ENCODE measurements at regions not wholly inside any gene's neighbourhood (a gene's known extent, or its start where the extent isn't known, plus 50 kb on each side); places are given as distances from the start of the nearest gene placed in this dataset.
"Not testable (repeated sequence)": the region's sequence is repeated elsewhere in the genome, so short reads cannot be mapped to it uniquely, and the experiment has no call there.

DNA sequence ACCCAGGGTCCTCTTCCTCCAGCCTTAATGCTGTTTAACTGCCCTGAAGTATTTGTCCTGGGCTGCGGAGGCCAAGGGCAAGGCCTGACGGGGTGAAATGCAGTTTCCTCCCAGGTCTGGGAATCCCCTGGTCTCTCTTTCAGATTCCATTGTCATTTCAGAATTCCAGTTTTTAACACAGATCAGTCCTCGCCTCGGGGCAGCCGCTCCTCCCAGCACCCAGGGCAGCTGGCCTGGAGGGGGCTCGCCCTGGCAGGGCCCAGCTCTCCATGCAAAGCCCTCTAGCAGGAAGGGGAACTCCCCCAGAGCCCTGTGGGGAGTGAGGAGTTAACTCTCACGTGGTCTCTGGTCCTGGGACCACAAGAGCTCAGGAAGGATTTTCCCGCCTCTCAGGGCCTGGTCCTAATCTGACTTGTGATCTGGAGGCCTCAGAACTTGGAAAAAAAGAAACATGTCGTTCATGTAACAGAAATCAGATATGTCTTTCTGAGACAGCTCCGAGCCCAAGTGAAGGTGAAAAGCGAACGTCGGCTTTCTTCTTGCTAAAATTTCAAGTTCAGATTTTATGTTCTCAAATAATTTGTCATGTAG, 265.6 kb upstream of the SFSWAP start:
- H3K9me3 ChIP-seq (ENCODE audit: insufficient read depth, low read depth, low read length): no peaks in the 10 kb centered on the region
- H3K27me3 ChIP-seq (ENCODE audit: insufficient read depth, low read length): no peaks in the 10 kb centered on the region
- no peak overlapping the region for H3K4me3 ChIP-seq (ENCODE audit: low read length)
- no peak overlapping the region for H3K27ac ChIP-seq (ENCODE audit: low read length)
- no peaks in the 10 kb centered on the region for H3K4me1 ChIP-seq (ENCODE audit: insufficient read depth, low read length)
- no peaks in the 10 kb centered on the region for H3K36me3 ChIP-seq (ENCODE audit: insufficient read depth, low read depth, low read length)
- no peak overlapping the region for H3K9ac ChIP-seq (ENCODE audit: low read depth, low read length)

DNA sequence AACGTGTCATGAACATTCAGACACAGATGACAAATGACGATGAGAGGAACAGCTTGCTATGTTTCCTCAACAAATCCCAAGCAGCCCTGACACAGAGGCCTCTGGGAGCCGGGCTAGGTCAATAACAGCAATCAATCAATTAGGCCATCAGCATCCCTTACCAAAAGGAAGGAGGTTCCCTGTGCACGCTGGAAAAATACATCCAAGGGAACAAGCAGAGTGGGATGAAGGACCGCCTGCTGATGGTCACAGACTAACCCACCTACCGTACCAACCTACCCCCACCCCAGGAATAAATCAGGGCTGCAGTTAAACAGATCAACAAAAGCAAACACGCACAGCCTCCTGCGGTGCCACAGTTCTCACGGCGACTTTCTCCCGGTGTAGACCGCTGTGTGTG, 265.1 kb upstream of the SFSWAP start:
- Histone ChIP-seq H3K4me1 (ENCODE audit: insufficient read depth, low read length) (no peaks in the 10 kb centered on the region), H3K27ac (ENCODE audit: low read length) (no peak overlapping the region), H3K9ac (ENCODE audit: low read depth, low read length) (no peak overlapping the region), H3K4me3 (ENCODE audit: low read length) (no peak overlapping the region), H3K9me3 (ENCODE audit: insufficient read depth, low read depth, low read length) (no peaks in the 10 kb centered on the region), H3K36me3 (ENCODE audit: insufficient read depth, low read depth, low read length) (no peaks in the 10 kb centered on the region), H3K27me3 (ENCODE audit: insufficient read depth, low read length) (no peaks in the 10 kb centered on the region)

DNA sequence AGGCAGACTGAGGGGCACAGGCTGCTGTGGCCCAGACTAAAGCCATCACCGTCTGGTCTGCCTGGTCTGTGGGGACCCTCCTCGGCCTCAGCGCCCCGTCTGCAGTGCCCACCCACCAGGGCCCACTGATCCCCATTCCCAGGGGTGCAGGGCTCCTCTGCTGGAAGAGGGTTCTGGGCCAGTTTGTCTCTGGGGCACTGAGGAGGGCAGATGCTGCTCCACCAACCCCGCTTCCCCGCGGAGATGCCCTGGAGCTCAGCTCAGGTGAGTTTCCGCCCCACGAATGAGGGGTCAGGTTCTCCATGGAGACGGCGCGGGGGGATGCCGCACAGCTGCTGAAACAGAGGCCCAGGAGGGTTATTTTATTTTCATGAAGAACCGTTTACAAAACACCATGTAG, 263.3 kb upstream of the SFSWAP start:
- not testable (repeated sequence) for H3K4me1 ChIP-seq (ENCODE audit: insufficient read depth, low read length)

DNA sequence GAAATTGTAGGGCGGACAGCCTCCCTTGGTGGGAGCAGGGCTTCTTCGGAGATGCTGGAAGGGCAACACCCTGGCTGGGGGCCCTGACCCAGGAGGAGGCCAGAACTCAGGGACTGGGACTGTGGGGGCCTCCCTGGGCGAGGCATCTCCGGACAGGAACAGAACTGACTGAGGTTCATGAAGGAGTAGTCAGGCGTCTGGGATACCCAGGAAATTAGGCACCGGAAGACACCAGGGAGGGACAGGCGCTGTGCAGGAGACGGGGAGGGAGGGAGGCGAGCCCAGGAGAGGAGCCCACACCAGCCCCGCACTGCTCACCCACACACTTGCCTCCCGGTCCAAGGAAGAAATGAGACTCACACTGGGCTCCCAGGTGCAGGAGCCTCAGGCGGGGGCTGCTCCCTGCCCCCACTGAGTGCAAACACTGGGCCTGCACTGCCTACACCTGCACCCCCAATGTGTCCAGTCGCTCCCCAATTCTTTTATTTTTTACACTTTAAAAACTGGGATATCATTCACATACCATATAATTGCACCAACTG, 262.6 kb upstream of the SFSWAP start:
- H3K36me3 ChIP-seq (ENCODE audit: insufficient read depth, low read depth, low read length): no peaks in the 10 kb centered on the region
- H3K4me3 ChIP-seq (ENCODE audit: low read length): no peak overlapping the region
- no peaks in the 10 kb centered on the region; the same call in 1 of the 2 replicates for H3K4me1 ChIP-seq (ENCODE audit: insufficient read depth, low read length)
- H3K9me3 ChIP-seq (ENCODE audit: insufficient read depth, low read depth, low read length): no peaks in the 10 kb centered on the region
- no peaks in the 10 kb centered on the region for H3K27me3 ChIP-seq (ENCODE audit: insufficient read depth, low read length)
- H3K27ac ChIP-seq (ENCODE audit: low read length): no peak overlapping the region
- H3K9ac ChIP-seq (ENCODE audit: low read depth, low read length): no peak overlapping the region

More for the DNA sequence above, 263.3 kb upstream of the SFSWAP start:
- not testable (repeated sequence) for H3K9ac ChIP-seq (ENCODE audit: low read depth, low read length); H3K27me3 ChIP-seq (ENCODE audit: insufficient read depth, low read length); H3K4me3 ChIP-seq (ENCODE audit: low read length); H3K36me3 ChIP-seq (ENCODE audit: insufficient read depth, low read depth, low read length); H3K27ac ChIP-seq (ENCODE audit: low read length); H3K9me3 ChIP-seq (ENCODE audit: insufficient read depth, low read depth, low read length)

DNA sequence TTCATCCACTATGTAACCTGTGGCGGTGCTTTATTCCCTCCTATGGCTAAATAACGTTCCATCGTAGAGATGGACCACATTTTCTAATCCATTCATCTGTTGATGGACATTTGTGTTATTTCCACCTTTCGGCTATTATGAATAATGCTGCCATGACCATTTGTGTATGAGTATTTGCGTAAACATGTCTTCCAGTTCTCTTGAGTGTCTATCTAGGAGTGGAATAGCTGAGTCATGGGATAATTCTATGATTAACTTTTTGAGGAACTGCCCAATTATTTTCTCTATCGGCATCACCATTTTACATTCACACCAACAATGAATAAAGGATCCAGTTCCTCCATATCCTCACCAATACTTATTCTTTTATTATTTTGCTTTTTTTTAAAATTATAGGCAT, 261.9 kb upstream of the SFSWAP start:
- no peaks in the 10 kb centered on the region for H3K9me3 ChIP-seq (ENCODE audit: insufficient read depth, low read depth, low read length)
- H3K27ac ChIP-seq (ENCODE audit: low read length): no peak overlapping the region
- no peaks in the 10 kb centered on the region for H3K36me3 ChIP-seq (ENCODE audit: insufficient read depth, low read depth, low read length)
- H3K27me3 ChIP-seq (ENCODE audit: insufficient read depth, low read length): no peaks in the 10 kb centered on the region
- no peaks in the 10 kb centered on the region; the same call in 1 of the 2 replicates for H3K4me1 ChIP-seq (ENCODE audit: insufficient read depth, low read length)
- H3K9ac ChIP-seq (ENCODE audit: low read depth, low read length): no peak overlapping the region
- no peak overlapping the region for H3K4me3 ChIP-seq (ENCODE audit: low read length)

DNA sequence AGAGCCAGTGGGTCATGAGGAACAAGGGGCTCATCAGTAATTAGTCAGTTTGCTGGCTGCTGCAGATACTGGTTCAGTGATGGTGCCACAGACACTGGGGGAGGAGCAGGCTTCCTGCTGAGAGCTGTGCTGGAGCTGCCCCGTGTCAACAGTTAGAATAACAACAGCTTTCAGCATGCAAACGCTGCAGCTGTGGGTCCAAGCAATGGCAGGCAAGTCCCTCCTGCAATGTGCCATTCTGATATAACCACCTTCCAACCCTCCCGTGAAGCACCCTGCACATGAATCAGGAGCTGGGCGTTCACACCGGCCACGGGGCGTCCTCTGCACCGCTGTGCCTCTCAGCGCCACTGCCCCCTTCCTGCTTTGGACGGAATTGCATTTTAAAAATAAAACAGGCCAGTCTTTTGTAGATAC, 258.4 kb upstream of the SFSWAP start:
- no peak overlapping the region for H3K27ac ChIP-seq (ENCODE audit: low read length)
- H3K4me1 ChIP-seq (ENCODE audit: insufficient read depth, low read length): no peaks in the 10 kb centered on the region; the same call in 1 of the 2 replicates
- H3K9me3 ChIP-seq (ENCODE audit: insufficient read depth, low read depth, low read length): no peaks in the 10 kb centered on the region
- no peak overlapping the region for H3K9ac ChIP-seq (ENCODE audit: low read depth, low read length)
- no peaks in the 10 kb centered on the region for H3K36me3 ChIP-seq (ENCODE audit: insufficient read depth, low read depth, low read length)
- H3K27me3 ChIP-seq (ENCODE audit: insufficient read depth, low read length): no peaks in the 10 kb centered on the region
- peak overlapping the region; percentile 31; the same call in 1 of the 2 replicates for H3K4me3 ChIP-seq (ENCODE audit: low read length)

DNA sequence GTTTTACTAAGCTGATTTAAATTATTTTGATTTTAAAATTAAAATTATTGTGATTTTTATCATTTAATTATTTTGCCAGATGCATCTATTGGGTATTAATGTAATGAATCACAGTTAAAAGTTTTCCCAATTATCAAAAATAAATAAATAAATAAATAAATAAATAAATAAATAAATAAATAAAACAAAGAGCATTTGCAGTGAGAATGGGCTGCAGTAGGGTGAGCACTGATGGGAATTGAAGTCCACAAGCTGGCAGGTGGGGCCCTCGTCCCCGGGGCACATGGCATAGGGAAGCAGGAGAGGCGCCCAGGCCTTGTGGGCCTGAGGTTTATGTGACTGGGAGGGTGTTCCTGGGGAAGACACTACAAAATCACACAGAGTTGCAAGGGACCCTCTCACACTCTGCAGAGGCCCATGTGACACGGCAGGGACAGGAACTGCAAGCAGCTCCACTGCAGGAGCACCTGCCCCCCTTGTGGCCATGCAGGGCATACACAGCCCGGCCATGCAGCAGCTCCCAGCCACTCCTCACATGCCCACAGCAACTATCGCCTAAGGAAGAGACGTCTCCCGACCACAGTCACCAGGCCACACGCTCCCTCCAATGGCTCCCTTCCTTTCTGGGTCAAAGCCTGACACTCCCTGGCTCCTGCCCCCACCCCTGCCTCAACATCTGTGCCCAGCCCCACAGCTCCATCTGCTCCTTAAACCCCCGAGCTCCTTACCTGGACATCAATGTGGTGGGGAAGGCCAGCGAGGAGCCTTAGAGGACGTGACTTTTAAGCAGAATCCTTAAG, 256.3 kb upstream of the SFSWAP start:
- Histone ChIP-seq H3K9ac (ENCODE audit: low read depth, low read length) (no peak overlapping the region), H3K27me3 (ENCODE audit: insufficient read depth, low read length) (no peaks in the 10 kb centered on the region), H3K4me3 (ENCODE audit: low read length) (no peak overlapping the region), H3K4me1 (ENCODE audit: insufficient read depth, low read length) (no peaks in the 10 kb centered on the region; the same call in 1 of the 2 replicates), H3K9me3 (ENCODE audit: insufficient read depth, low read depth, low read length) (no peaks in the 10 kb centered on the region), H3K36me3 (ENCODE audit: insufficient read depth, low read depth, low read length) (no peaks in the 10 kb centered on the region), H3K27ac (ENCODE audit: low read length) (no peak overlapping the region)

DNA sequence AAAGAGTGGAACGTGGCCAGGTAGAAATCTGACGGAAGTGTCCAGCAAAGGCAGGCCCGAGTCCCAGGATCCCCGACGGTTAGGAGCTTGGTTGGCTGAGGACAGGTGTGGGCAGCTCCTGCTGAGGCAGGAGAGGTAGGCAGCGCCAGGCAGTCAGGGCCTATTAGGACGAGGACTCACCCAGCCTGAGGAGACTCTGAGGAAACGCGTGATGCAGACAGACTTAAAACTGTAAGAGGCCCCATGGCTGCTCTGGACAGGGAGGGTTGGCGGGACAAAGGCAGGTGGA, 255.7 kb upstream of the SFSWAP start:
- Histone ChIP-seq H3K27ac (ENCODE audit: low read length) (no peak overlapping the region), H3K4me1 (ENCODE audit: insufficient read depth, low read length) (no peaks in the 10 kb centered on the region; the same call in 1 of the 2 replicates), H3K36me3 (ENCODE audit: insufficient read depth, low read depth, low read length) (no peaks in the 10 kb centered on the region), H3K9me3 (ENCODE audit: insufficient read depth, low read depth, low read length) (no peaks in the 10 kb centered on the region), H3K9ac (ENCODE audit: low read depth, low read length) (no peak overlapping the region), H3K4me3 (ENCODE audit: low read length) (no peak overlapping the region), H3K27me3 (ENCODE audit: insufficient read depth, low read length) (no peaks in the 10 kb centered on the region)

DNA sequence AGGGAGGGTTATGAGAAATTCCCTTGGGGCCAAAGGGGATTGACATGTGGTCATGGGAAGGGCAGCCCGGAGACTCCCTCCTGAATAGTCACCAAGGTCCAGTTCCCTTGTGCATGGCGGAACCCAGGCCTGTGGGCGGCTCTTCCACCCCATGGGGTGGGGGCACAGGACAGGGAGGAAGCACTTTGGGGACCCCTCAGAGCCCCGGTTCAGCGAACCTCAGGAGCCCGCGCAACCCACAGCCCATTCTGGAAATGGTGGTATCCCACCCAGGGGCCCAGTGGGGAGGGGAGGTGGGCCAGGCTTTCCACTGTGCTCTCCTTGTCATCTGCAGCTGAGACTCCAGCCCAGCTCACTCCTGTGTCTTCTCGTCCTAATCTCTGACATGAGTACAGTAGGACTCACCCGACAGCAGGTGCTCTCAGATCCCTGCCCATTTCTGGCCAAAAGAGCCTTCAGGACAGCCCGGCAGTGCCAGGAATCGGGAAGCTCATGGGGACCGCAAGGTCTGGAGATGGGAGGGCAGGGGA, 255.2 kb upstream of the SFSWAP start:
- no peak overlapping the region for H3K9ac ChIP-seq (ENCODE audit: low read depth, low read length)
- no peaks in the 10 kb centered on the region for H3K27me3 ChIP-seq (ENCODE audit: insufficient read depth, low read length)
- no peaks in the 10 kb centered on the region for H3K36me3 ChIP-seq (ENCODE audit: insufficient read depth, low read depth, low read length)
- no peaks in the 10 kb centered on the region; the same call in 1 of the 2 replicates for H3K4me1 ChIP-seq (ENCODE audit: insufficient read depth, low read length)
- H3K4me3 ChIP-seq (ENCODE audit: low read length): no peak overlapping the region
- no peak overlapping the region for H3K27ac ChIP-seq (ENCODE audit: low read length)
- no peaks in the 10 kb centered on the region for H3K9me3 ChIP-seq (ENCODE audit: insufficient read depth, low read depth, low read length)

DNA sequence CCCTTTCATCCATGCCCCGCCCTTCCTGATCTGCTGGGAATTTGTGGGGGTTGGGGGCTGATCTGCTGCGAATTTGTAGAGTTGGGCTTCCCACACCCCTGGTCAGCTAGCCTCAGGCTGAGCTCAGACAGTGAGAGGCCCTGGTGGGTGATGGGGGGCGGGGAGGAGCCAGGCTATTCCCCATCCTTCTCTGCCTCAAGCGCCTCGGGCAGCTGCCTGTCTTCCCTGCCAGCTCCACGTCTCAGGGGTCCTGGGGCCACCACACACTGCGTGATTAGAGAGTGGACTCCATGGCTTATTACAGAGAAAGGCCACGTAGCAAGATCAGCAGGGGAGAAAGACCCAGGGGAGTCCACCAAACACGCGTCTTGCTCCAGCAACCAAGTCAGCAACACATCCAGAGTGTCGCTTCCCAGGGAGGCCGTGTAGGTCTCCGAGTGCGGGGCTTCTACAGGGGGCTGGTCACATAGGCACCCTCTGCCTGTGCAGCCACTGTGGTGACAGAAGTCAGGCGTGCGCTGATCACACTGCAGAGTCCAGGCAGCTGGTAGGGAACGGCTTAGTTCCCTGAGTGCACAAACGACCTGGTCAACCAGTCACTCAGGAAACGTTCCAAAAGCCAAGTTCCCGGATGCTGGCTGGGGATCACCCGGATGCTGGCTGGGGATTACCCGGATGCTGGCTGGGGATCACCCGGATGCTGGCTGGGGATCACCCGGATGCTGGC, 254.4 kb upstream of the SFSWAP start:
- H3K36me3 ChIP-seq (ENCODE audit: insufficient read depth, low read depth, low read length): no peaks in the 10 kb centered on the region
- no peak overlapping the region for H3K4me3 ChIP-seq (ENCODE audit: low read length)
- no peaks in the 10 kb centered on the region for H3K9me3 ChIP-seq (ENCODE audit: insufficient read depth, low read depth, low read length)
- H3K9ac ChIP-seq (ENCODE audit: low read depth, low read length): no peak overlapping the region
- no peaks in the 10 kb centered on the region; the same call in 1 of the 2 replicates for H3K27me3 ChIP-seq (ENCODE audit: insufficient read depth, low read length)
- H3K4me1 ChIP-seq (ENCODE audit: insufficient read depth, low read length): no peaks in the 10 kb centered on the region; the same call in 1 of the 2 replicates
- no peak overlapping the region for H3K27ac ChIP-seq (ENCODE audit: low read length)

DNA sequence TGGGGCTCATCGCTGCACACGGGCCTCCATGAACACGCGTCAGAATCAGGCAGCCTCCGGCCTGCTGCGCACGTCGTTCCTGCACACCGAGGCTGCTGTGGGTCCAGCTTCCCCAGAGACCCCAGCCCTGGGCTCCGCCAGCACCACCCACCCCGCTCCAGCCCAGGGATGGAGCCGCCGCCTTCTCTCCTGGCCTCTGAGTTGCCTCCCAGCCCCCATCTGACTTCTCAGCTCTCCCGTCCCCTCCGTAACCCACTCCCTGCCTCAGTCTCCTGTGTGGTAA, 253.9 kb upstream of the SFSWAP start:
- H3K36me3 ChIP-seq (ENCODE audit: insufficient read depth, low read depth, low read length): no peaks in the 10 kb centered on the region
- no peak overlapping the region for H3K27ac ChIP-seq (ENCODE audit: low read length)
- H3K9me3 ChIP-seq (ENCODE audit: insufficient read depth, low read depth, low read length): no peaks in the 10 kb centered on the region
- H3K4me3 ChIP-seq (ENCODE audit: low read length): no peak overlapping the region
- H3K4me1 ChIP-seq (ENCODE audit: insufficient read depth, low read length): no peaks in the 10 kb centered on the region; the same call in 1 of the 2 replicates
- no peaks in the 10 kb centered on the region; the same call in 1 of the 2 replicates for H3K27me3 ChIP-seq (ENCODE audit: insufficient read depth, low read length)
- H3K9ac ChIP-seq (ENCODE audit: low read depth, low read length): no peak overlapping the region

All from iPS-20b (cell line).